Suprapubic skin (tissue), 4 donors: ENCODE measurements at regions not wholly inside any gene's neighbourhood (a gene's known extent, or its start where the extent isn't known, plus 50 kb on each side); places are given as distances from the start of the nearest gene placed in this dataset.
"Not testable (repeated sequence)": the region's sequence is repeated elsewhere in the genome, so short reads cannot be mapped to it uniquely, and the experiment has no call there.

Source experiments
- POLR2A ChIP-seq, 2 donors: fragments of 450-650 bp; IDR thresholded peaks; one replicate each; pipeline ENCODE4 v1.6.1; 2017; ENCODE audit warnings: antibody characterized with exemption in 2 of 2, mild to moderate bottlenecking in 2 of 2, moderate library complexity in 2 of 2
- POLR2AphosphoS5 ChIP-seq, 3 donors: sonication (generic); formaldehyde crosslinking; IDR thresholded peaks; one replicate each; pipeline ENCODE4 v1.6.1; 2017; ENCODE audit warnings: antibody characterized with exemption in 3 of 3
- TF ChIP-seq, protein P1 (sequence below), 2 donors: fragments of 200-600 bp in 1 of 2; fragments of 450-650 bp in 1 of 2; sonication (generic) in 1 of 2; IDR thresholded peaks; one replicate each; pipeline ENCODE4 v1.5.1; 2016 to 2019; ENCODE audit warnings: antibody characterized with exemption in 2 of 2, mild to moderate bottlenecking in 1 of 2, moderate library complexity in 1 of 2

DNA sequence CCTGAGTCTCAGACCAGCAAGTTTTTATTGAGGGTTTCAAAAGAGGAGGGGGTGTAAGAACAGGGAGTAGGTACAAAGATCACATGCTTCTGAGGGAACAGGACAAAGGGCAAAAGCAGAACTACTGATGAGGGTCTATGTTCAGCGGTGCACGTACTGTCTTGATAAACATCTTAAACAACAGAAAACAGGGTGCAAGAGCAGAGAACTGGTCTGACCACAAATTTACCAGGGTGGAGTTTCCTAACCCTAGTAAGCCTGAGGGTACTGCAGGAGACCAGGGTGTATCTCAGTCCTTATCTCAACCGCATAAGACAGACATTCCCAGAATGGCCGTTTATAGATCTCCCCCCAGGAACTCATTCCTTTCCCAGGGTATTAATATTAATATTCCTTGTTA lies 69.6 kb downstream of the TNFAIP2 start:
- TF ChIP-seq, protein P1, sequence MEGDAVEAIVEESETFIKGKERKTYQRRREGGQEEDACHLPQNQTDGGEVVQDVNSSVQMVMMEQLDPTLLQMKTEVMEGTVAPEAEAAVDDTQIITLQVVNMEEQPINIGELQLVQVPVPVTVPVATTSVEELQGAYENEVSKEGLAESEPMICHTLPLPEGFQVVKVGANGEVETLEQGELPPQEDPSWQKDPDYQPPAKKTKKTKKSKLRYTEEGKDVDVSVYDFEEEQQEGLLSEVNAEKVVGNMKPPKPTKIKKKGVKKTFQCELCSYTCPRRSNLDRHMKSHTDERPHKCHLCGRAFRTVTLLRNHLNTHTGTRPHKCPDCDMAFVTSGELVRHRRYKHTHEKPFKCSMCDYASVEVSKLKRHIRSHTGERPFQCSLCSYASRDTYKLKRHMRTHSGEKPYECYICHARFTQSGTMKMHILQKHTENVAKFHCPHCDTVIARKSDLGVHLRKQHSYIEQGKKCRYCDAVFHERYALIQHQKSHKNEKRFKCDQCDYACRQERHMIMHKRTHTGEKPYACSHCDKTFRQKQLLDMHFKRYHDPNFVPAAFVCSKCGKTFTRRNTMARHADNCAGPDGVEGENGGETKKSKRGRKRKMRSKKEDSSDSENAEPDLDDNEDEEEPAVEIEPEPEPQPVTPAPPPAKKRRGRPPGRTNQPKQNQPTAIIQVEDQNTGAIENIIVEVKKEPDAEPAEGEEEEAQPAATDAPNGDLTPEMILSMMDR (IDR thresholded peaks at IDR 0.05): not testable (repeated sequence)
- not testable (repeated sequence) for TF ChIP-seq POLR2AphosphoS5, POLR2A (IDR thresholded peaks at IDR 0.05)
